ENCODE measurements at regions not wholly inside any gene's neighbourhood (a gene's known extent, or its start where the extent isn't known, plus 50 kb on each side); places are given as distances from the start of the nearest gene placed in this dataset.

GRCh38 chr12:58167622-58168021 lies 226.3 kb downstream of the ATP23 start:
- Histone ChIP-seq H3K27ac (no peak overlapping the region), H3K36me3 (no peaks in the 10 kb centered on the region), H3K4me1 (no peaks in the 10 kb centered on the region), H3K9me3 (no peaks in the 10 kb centered on the region), H3K4me3 (no peak overlapping the region), H3K27me3 (no peaks in the 10 kb centered on the region)
- TF ChIP-seq, protein P1, sequence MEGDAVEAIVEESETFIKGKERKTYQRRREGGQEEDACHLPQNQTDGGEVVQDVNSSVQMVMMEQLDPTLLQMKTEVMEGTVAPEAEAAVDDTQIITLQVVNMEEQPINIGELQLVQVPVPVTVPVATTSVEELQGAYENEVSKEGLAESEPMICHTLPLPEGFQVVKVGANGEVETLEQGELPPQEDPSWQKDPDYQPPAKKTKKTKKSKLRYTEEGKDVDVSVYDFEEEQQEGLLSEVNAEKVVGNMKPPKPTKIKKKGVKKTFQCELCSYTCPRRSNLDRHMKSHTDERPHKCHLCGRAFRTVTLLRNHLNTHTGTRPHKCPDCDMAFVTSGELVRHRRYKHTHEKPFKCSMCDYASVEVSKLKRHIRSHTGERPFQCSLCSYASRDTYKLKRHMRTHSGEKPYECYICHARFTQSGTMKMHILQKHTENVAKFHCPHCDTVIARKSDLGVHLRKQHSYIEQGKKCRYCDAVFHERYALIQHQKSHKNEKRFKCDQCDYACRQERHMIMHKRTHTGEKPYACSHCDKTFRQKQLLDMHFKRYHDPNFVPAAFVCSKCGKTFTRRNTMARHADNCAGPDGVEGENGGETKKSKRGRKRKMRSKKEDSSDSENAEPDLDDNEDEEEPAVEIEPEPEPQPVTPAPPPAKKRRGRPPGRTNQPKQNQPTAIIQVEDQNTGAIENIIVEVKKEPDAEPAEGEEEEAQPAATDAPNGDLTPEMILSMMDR (IDR thresholded peaks at IDR 0.05), result no peak
- DNase-seq (no peak), ATAC-seq (no peak)
- intact Hi-C loops (cut with DNase I), result no loop called here

DNA sequence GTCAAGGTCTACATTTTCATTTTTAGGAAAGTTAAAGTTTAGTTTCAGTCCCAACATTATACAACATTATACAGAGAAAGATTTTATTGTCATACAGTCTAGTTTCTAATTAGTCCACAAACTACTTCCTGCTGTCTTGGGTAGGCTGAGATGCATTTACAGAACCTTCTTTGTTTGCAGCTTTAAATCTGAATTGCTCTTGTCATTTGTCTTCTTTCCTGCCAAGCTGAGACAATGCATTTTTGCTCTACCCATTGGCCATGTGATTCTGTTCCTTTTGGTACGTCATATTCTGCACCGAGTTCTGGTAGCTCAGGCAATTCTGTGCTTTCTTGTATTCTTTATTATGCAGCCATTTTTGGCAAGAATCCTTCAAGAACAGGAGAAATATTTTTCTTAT lies 228.5 kb downstream of the ATP23 start:
- intact Hi-C loops (cut with DNase I), result no loop called here
- Histone ChIP-seq H3K27me3 (no peaks in the 10 kb centered on the region), H3K4me3 (no peak overlapping the region), H3K36me3 (no peaks in the 10 kb centered on the region), H3K27ac (no peak overlapping the region), H3K9me3 (no peaks in the 10 kb centered on the region), H3K4me1 (no peaks in the 10 kb centered on the region)
- DNase-seq (no peak), ATAC-seq (no peak)
- TF ChIP-seq, protein P1 (IDR thresholded peaks at IDR 0.05), result no peak

GRCh38 chr12:58171914-58172313 lies 230.5 kb downstream of the ATP23 start:
- Histone ChIP-seq H3K4me3 (no peak overlapping the region), H3K36me3 (no peaks in the 10 kb centered on the region), H3K27ac (no peak overlapping the region), H3K4me1 (no peaks in the 10 kb centered on the region), H3K27me3 (no peaks in the 10 kb centered on the region), H3K9me3 (no peaks in the 10 kb centered on the region)
- intact Hi-C loops (cut with DNase I), result no loop called here
- ATAC-seq (no peak), DNase-seq (no peak)
- TF ChIP-seq, protein P1 (IDR thresholded peaks at IDR 0.05), result no peak

DNA sequence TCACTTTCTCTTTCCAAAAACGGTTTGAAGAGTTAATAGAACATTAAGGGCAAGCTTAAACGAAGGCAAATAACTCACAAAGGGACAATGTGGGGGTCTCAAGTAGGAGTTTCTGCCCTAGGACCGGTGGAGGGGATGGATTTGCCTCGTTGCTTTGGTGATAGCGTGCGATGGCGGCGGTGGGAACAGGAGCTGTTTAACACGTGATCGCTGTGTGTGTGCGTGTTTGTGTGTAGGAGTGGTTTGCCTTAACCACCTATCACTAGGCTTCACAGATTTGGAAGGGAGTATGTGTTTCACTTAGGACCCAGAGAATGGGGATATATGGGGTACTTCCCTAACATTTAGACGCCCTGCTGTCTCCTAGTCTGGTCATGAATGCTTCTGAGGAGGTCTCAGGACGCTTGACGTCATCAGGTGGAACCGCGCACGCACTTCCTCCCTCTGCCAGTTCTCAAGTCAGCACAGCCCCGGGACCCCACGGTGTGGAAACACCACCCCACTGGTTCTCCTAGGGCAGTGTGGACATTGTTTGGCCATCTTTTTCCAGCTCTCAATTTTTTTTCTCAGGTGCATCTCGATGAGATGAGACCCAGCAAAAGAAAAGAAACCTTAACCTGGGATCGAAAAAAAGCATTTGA lies 231.2 kb downstream of the ATP23 start:
- TF ChIP-seq, protein P1 (IDR thresholded peaks at IDR 0.05), result no peak
- intact Hi-C loops (cut with DNase I), result no loop called here
- H3K9me3 ChIP-seq, result no peaks in the 10 kb centered on the region
- H3K27me3 ChIP-seq, result no peaks in the 10 kb centered on the region
- H3K4me3 ChIP-seq, result no peak overlapping the region
- H3K36me3 ChIP-seq, result no peaks in the 10 kb centered on the region
- ATAC-seq (no peak), DNase-seq (no peak)
- no peaks in the 10 kb centered on the region for H3K4me1 ChIP-seq
- H3K27ac ChIP-seq, result no peak overlapping the region

DNA sequence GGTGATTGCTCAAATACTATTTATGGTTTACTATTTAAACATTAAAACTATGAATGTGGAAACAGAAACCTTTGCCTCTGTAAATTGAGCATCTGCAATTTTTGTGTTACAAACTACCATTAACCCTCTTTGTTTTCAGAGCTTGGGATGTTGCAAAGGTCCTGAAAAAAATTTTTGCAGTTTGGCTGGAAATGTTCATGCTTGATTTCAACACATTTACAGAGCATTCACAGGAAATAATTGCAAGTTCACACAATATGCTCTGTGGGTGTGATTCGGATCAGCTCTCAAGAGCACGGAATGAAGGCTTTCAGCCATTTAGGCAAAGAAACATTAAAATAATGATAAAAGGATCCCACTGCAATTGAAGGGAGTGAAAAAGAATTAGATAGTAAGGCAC lies 232.9 kb downstream of the ATP23 start:
- H3K9me3 ChIP-seq, result no peaks in the 10 kb centered on the region
- no peaks in the 10 kb centered on the region for H3K36me3 ChIP-seq
- intact Hi-C loops (cut with DNase I), result no loop called here
- no peak for DNase-seq
- no peak overlapping the region for H3K4me3 ChIP-seq
- ATAC-seq, result no peak
- TF ChIP-seq, protein P1 (IDR thresholded peaks at IDR 0.05), result no peak
- H3K4me1 ChIP-seq, result no peaks in the 10 kb centered on the region
- no peaks in the 10 kb centered on the region for H3K27me3 ChIP-seq
- H3K27ac ChIP-seq, result no peak overlapping the region
